ENCODE measurements at regions not wholly inside any gene's neighbourhood (a gene's known extent, or its start where the extent isn't known, plus 50 kb on each side); places are given as distances from the start of the nearest gene placed in this dataset.
A peak's percentile ranks its signal among the peaks of the same experiment; 100 is the strongest.

DNA sequence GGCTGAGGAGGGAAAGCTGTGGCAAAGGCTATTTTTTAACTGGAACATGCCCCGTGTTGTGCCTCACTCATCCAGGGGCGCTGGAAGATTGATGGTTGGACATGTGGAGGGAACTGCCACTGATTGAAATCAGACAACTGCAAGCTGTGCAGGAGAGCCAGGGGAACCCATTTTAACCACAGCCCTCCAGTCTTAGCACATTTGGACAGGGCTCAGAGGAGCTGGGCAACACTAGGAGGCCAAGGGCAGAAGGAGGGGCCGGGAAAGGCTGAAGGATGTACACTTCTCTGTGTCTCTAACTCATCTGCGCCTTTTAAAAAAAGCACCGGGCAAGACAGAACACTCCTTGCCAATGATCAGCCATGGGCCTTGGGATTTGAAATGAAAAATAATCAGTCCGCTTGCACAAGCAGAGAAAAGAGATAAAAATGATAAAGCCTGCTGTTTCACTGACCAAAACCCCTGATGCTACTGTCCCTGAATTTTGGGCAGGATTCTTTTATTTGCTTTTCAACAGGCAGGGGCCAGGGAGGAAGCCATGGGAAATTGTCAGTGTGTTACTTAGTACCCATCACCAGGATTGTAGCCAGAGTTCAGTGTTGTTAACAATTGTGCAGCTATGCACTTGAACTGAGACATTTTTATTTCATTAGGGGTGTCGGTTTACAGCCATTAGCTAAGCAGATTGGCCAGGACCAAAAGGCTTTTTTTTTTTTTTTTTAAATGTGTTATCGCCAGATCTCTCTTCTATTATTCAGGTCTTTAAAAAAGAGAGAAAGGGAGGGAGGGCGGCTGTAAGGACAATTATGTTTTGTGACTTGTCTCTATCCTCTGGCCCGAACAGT, 109.3 kb upstream of the EYA4 start:
- Mint-ChIP-seq H3K4me1 (0 out of 4 replicates have a peak, but pooled peaks cover 0 to 7% of the 10 kb centered on the region in 2 experiments), H3K27ac (peak overlapping the region in 2 of 3 experiments; percentile 16 to 27; a peak in 1 of 7 replicates), H3K36me3 (ENCODE audit: insufficient read depth in 1 of 3, low read depth in 3 of 3) (no peaks in the 10 kb centered on the region), H3K27me3 (ENCODE audit: low read depth) (no peaks in the 10 kb centered on the region), H3K9me3 (no peaks in the 10 kb centered on the region), H3K4me3 (no peak overlapping the region)
- Histone ChIP-seq H3K27ac (ENCODE audit: insufficient read length, low read depth, low read length) (no peak overlapping the region), H4K8ac (replicated peaks; ENCODE audit: insufficient read length, low read depth, low read length) (no peak overlapping the region), H3K79me2 (ENCODE audit: insufficient read depth, low read length) (no peaks in the 10 kb centered on the region), H3K9me3 (ENCODE audit: control insufficient read depth, low read depth, low read length) (no peaks in the 10 kb centered on the region), H4K91ac (ENCODE audit: insufficient read length, low read depth, low read length) (no peak overlapping the region), H3K23me2 (ENCODE audit: insufficient read length, low read depth, low read length, poor library complexity, severe bottlenecking) (no peaks in the 10 kb centered on the region), H4K20me1 (ENCODE audit: control insufficient read depth, insufficient read depth, insufficient read length) (no peaks in the 10 kb centered on the region), H3K18ac (ENCODE audit: insufficient read length, low read depth, low read length) (no peak overlapping the region), H2AK5ac (ENCODE audit: insufficient read length, low read length) (no peak overlapping the region), H3K79me1 (ENCODE audit: insufficient read depth, low read depth, low read length, poor library complexity, severe bottlenecking) (no peaks in the 10 kb centered on the region), H3K4me2 (ENCODE audit: insufficient read depth, insufficient read length, low read length) (no peak overlapping the region), H3T11ph (ENCODE audit: low read length) (no peak overlapping the region), H4K5ac (ENCODE audit: insufficient read length, low read depth, low read length) (no peak overlapping the region), H3K27me3 (ENCODE audit: insufficient read depth, low read length) (no peaks in the 10 kb centered on the region), H3K56ac (ENCODE audit: insufficient read length, low read depth, low read length) (no peak overlapping the region), H2BK20ac (ENCODE audit: low read depth, low read length, poor library complexity, severe bottlenecking) (no peak overlapping the region), H3K4ac (ENCODE audit: low read depth, low read length) (no peak overlapping the region), H2BK120ac (ENCODE audit: low read depth, low read length, poor library complexity, severe bottlenecking) (no peak overlapping the region), H3K9ac (ENCODE audit: extremely low read depth, insufficient read length, low read length) (no peak overlapping the region), H3K4me1 (ENCODE audit: insufficient read depth, low read length) (no peaks in the 10 kb centered on the region), H2BK5ac (ENCODE audit: insufficient read length, low read length) (no peak overlapping the region), H3K14ac (ENCODE audit: insufficient read depth, low read length) (no peak overlapping the region), H2BK12ac (ENCODE audit: insufficient read length, low read depth, low read length) (no peak overlapping the region), H2AFZ (ENCODE audit: low read length) (no peak overlapping the region), H2BK15ac (ENCODE audit: low read depth, low read length) (no peak overlapping the region), H3K23ac (ENCODE audit: insufficient read length, low read depth, low read length) (no peak overlapping the region)
- WGBS (ENCODE audit: extremely low coverage, insufficient read length, low lambda C conversion rate): no CpG with 5 or more reads among the region's 10 CpGs
- no peak for TF ChIP-seq CTCF (conservative IDR thresholded peaks at IDR 0.05)
- no peak for DNase-seq
